Osteoblast (primary cell): ENCODE measurements at regions not wholly inside any gene's neighbourhood (a gene's known extent, or its start where the extent isn't known, plus 50 kb on each side); places are given as distances from the start of the nearest gene placed in this dataset.

Source experiments
- DNase-seq: peaks from one replicate; pipeline ENCODE4 v3.0.0; 2011; ENCODE audit warnings: low spot score, mixed read lengths; ENCODE audit not compliant: insufficient read length; ENCODE audit errors: missing footprints
- H2AFZ ChIP-seq: 2 replicates; pipeline ENCODE4 v1.6.0; 2011; ENCODE audit warnings: mild to moderate bottlenecking, low read length
- H3K27ac ChIP-seq: 2 replicates; pipeline ENCODE4 v1.5.1; 2011; ENCODE audit warnings: mild to moderate bottlenecking, low read depth, low read length, moderate library complexity
- H3K27me3 ChIP-seq: 2 replicates; pipeline ENCODE4 v1.6.0; 2012; ENCODE audit warnings: mild to moderate bottlenecking, control low read depth, inconsistent platforms, low read length, moderate library complexity; ENCODE audit not compliant: insufficient read depth
- H3K36me3 ChIP-seq: 2 replicates; pipeline ENCODE4 v1.5.1; 2011; ENCODE audit warnings: mild to moderate bottlenecking, low read length, control low read depth, moderate library complexity; ENCODE audit not compliant: insufficient read depth
- H3K4me1 ChIP-seq: 2 replicates; pipeline ENCODE4 v1.5.1; 2011; ENCODE audit warnings: mild to moderate bottlenecking, low read length, control low read depth, moderate library complexity; ENCODE audit not compliant: insufficient read depth
- H3K4me2 ChIP-seq: 2 replicates; pipeline ENCODE4 v1.6.0; 2011; ENCODE audit warnings: mild to moderate bottlenecking, low read length; ENCODE audit not compliant: insufficient read depth
- H3K4me3 ChIP-seq: fragments of 200-600 bp; sonication (generic); 3 replicates; pipeline ENCODE4 v1.5.1; 2012; ENCODE audit warnings: mild to moderate bottlenecking, low read length, inconsistent platforms; ENCODE audit not compliant: insufficient read depth
- H3K79me2 ChIP-seq: 2 replicates; pipeline ENCODE4 v1.6.0; 2012; ENCODE audit warnings: mild to moderate bottlenecking, low read length, control low read depth, inconsistent platforms; ENCODE audit not compliant: insufficient read depth
- H3K9me3 ChIP-seq: 2 replicates; pipeline ENCODE4 v1.5.1; 2011; ENCODE audit warnings: low read depth, low read length, control low read depth
- H4K20me1 ChIP-seq: 2 replicates; pipeline ENCODE4 v1.6.0; 2012; ENCODE audit warnings: mild to moderate bottlenecking, low read length, control low read depth; ENCODE audit not compliant: insufficient read depth
- CTCF ChIP-seq: IDR thresholded peaks from 2 replicates; pipeline ENCODE4 v1.5.1; 2011; ENCODE audit warnings: mild to moderate bottlenecking, low read depth, low read length, moderate library complexity; ENCODE audit errors: extremely low read depth

GRCh38 chr5:26572480-26572879, 465.9 kb downstream of the CDH9 start:
- no peaks in the 10 kb centered on the region for H3K9me3 ChIP-seq
- no peak for TF ChIP-seq CTCF

GRCh38 chr5:26569929-26570258, 468.5 kb downstream of the CDH9 start:
- Histone ChIP-seq H4K20me1 (no peaks in the 10 kb centered on the region), H3K4me1 (no peaks in the 10 kb centered on the region), H2AFZ (no peak overlapping the region), H3K4me3 (no peak overlapping the region), H3K79me2 (no peaks in the 10 kb centered on the region), H3K4me2 (no peak overlapping the region), H3K36me3 (no peaks in the 10 kb centered on the region), H3K27ac (no peak overlapping the region), H3K9me3 (no peaks in the 10 kb centered on the region), H3K27me3 (no peaks in the 10 kb centered on the region)
- no peak for DNase-seq
- no peak for TF ChIP-seq CTCF

More at GRCh38 chr5:26572480-26572879, 465.9 kb downstream of the CDH9 start:
- Histone ChIP-seq H3K4me3 (no peak overlapping the region), H3K36me3 (no peaks in the 10 kb centered on the region), H3K4me2 (no peak overlapping the region), H2AFZ (no peak overlapping the region), H3K4me1 (no peaks in the 10 kb centered on the region), H3K79me2 (no peaks in the 10 kb centered on the region), H3K27ac (no peak overlapping the region), H3K27me3 (no peaks in the 10 kb centered on the region), H4K20me1 (no peaks in the 10 kb centered on the region)
- DNase-seq, result no peak

DNA sequence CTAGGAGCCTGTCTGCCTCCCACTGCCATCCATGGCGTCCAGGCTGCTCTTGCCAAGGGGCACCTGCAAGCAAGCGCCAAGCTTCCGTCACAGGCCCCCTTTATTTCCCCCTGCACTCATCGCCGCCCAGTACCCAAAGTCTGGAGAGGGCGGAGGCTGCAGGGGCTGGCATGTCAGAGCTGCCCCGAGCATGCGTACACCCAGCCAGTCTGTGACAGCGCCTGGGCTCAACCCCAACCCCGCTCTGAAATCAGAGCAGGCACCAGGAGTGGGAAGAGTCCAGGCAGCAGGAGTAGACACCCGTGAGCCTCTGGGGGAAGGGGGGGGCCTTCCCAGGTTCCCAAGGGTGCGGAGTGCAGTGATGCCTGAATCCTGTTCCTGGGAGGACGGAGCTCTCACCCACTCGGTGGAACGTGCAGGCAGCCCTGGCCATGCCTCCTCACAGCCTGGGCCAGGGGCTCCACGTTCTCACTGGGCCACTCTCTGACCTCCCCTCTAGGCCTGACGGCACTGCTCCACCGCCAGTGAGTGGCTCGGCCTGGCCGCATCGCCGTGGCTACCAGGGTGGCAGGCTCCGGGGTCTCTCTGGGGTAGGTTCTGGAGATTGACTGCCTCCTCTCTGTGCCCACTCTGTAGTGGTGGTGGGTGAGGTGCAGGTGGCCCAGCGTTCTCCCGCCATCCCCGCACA, 469.0 kb downstream of the CDH9 start:
- no peaks in the 10 kb centered on the region for H3K27me3 ChIP-seq
- no peak overlapping the region for H2AFZ ChIP-seq
- no peaks in the 10 kb centered on the region for H3K9me3 ChIP-seq
- no peak for TF ChIP-seq CTCF
- no peaks in the 10 kb centered on the region for H3K36me3 ChIP-seq
- no peak overlapping the region for H3K27ac ChIP-seq
- H3K79me2 ChIP-seq, result no peaks in the 10 kb centered on the region
- no peaks in the 10 kb centered on the region for H4K20me1 ChIP-seq
- H3K4me3 ChIP-seq, result no peak overlapping the region
- no peaks in the 10 kb centered on the region for H3K4me1 ChIP-seq
- DNase-seq, result no peak
- no peak overlapping the region for H3K4me2 ChIP-seq

DNA sequence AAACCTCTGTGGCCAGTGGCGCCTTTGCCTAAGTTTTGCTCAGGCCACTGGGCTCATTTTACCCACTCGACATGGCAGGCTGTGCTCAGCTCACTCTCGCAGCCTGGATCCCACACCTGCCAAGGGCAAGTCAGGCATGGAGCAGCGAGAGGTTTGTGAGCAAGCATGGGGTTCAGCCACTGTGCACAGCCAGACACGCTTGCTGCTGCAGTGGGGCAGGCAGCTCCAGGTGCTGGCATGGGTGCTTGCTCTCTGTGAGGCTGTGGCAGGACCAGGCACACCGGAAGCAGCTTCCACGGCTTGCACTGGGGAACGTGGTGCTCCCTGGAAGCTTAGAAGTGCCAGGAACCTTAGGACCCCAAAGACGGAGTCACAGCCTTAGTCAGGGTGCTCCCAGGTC, 470.1 kb downstream of the CDH9 start:
- Histone ChIP-seq H3K79me2 (no peaks in the 10 kb centered on the region), H3K4me2 (no peak overlapping the region), H2AFZ (no peak overlapping the region), H3K27me3 (no peaks in the 10 kb centered on the region), H3K9me3 (no peaks in the 10 kb centered on the region), H3K4me3 (no peak overlapping the region), H3K4me1 (no peaks in the 10 kb centered on the region), H3K27ac (no peak overlapping the region), H3K36me3 (no peaks in the 10 kb centered on the region), H4K20me1 (no peaks in the 10 kb centered on the region)
- DNase-seq, result no peak
- TF ChIP-seq CTCF, result no peak
